GM12878 (cell line): ENCODE measurements at regions not wholly inside any gene's neighbourhood (a gene's known extent, or its start where the extent isn't known, plus 50 kb on each side); places are given as distances from the start of the nearest gene placed in this dataset.

Experiments used
- ATAC-seq: fragments of 200-7000 bp; cut with Tn5 transposase; 3 replicates; pipeline ENCODE4 v1.9.1; 2020; ENCODE audit warnings: mild to moderate bottlenecking, moderate library complexity
- BruUV-seq: library from RNA; stranded (reverse); fragments of 400-500 nt; replicated peaks from 2 replicates; lab custom pipeline; 2021; lab: Mats Ljungman, UMichigan
- CTCF ChIA-PET: fragments of 300-600 bp; sonication (Branson Sonifier 250); formaldehyde crosslinking; extraction: SDS; loops from one replicate; lab custom pipeline; 2021; ENCODE audit warnings: inconsistent platforms; lab: Yijun Ruan, JAX
- POLR2A ChIA-PET: fragments of 350-600 bp; formaldehyde crosslinking; extraction: SDS; loops from one replicate; lab custom pipeline; 2021; ENCODE audit warnings: inconsistent platforms; lab: Charles Lee
- RAD21 ChIA-PET: fragments of 300-600 bp; sonication (Branson Sonifier 250); formaldehyde crosslinking; loops from one replicate; lab custom pipeline; 2023; ENCODE audit warnings: antibody characterized with exemption; ENCODE audit not compliant: unreplicated experiment; lab: Charles Lee
- SMC1A ChIA-PET: fragments of 300-600 bp; sonication (Branson Sonifier 250); formaldehyde crosslinking; loops from one replicate; lab custom pipeline; 2023; ENCODE audit not compliant: unreplicated experiment, uncharacterized antibody; lab: Charles Lee
- DNase-seq: peaks from one replicate; pipeline ENCODE4 v3.0.0-alpha.2; 2011; ENCODE audit warnings: low read depth, low spot score
- FAIRE-seq: peaks from 3 replicates; lab custom pipeline; 2011; peaks lifted over from hg19 to GRCh38; lab: Jason Lieb, UNC
- H2AFZ ChIP-seq: 2 replicates; pipeline ENCODE4 v1.6.0; 2011; ENCODE audit warnings: low read depth, low read length, control low read depth; ENCODE audit not compliant: control insufficient read depth
- H3K27ac ChIP-seq: 2 replicates; pipeline ENCODE4 v1.5.1; 2011; ENCODE audit warnings: control low read depth; ENCODE audit not compliant: control insufficient read depth, insufficient read depth
- H3K27me3 ChIP-seq, 2 experiments: replicated peaks in 1 of 2; 2 replicates each; pipeline versions ENCODE4 v1.6.0 to v1.6.1; 2011; ENCODE audit warnings: low read length in 1 of 2; ENCODE audit not compliant: control insufficient read depth in 2 of 2, insufficient read depth in 2 of 2
- H3K36me3 ChIP-seq, 2 experiments: 2 replicates each; pipeline ENCODE4 v1.5.1; 2011; ENCODE audit warnings: low read length in 1 of 2; ENCODE audit not compliant: control insufficient read depth in 2 of 2, insufficient read depth in 2 of 2
- H3K4me1 ChIP-seq: 2 replicates; pipeline ENCODE4 v1.6.1; 2011; ENCODE audit warnings: mild to moderate bottlenecking, low read length, moderate library complexity, mixed read lengths; ENCODE audit not compliant: control insufficient read depth, insufficient read depth
- H3K4me2 ChIP-seq: 2 replicates; pipeline ENCODE4 v1.6.0; 2011; ENCODE audit warnings: control low read depth; ENCODE audit not compliant: control insufficient read depth, insufficient read depth
- H3K4me3 ChIP-seq: fragments of 200-600 bp; sonication (generic); 2 replicates; pipeline ENCODE4 v1.5.1; 2016
- H3K79me2 ChIP-seq: 2 replicates; pipeline ENCODE4 v1.6.0; 2011; ENCODE audit warnings: low read length; ENCODE audit not compliant: control insufficient read depth, insufficient read depth
- H3K9ac ChIP-seq: 2 replicates; pipeline ENCODE4 v1.8.0; 2011; ENCODE audit warnings: low read length, control low read depth, mixed read lengths; ENCODE audit not compliant: control insufficient read depth, insufficient read depth
- H3K9me3 ChIP-seq: replicated peaks from 3 replicates; pipeline ENCODE4 v1.5.1; 2011; ENCODE audit warnings: mild to moderate bottlenecking, low read length; ENCODE audit not compliant: control insufficient read depth, insufficient read depth
- H4K20me1 ChIP-seq: 2 replicates; pipeline ENCODE4 v1.6.0; 2011; ENCODE audit not compliant: control insufficient read depth, insufficient read depth
- BCL11A ChIP-seq: IDR thresholded peaks from 2 replicates; pipeline ENCODE4 v1.6.1; 2011; ENCODE audit warnings: low read depth, low read length
- BMI1 ChIP-seq: fragments of 450-650 bp; IDR thresholded peaks from 2 replicates; pipeline ENCODE4 v1.6.1; 2016; ENCODE audit warnings: mild to moderate bottlenecking, moderate library complexity, borderline replicate concordance
- E4F1 ChIP-seq: fragments of 450-650 bp; IDR thresholded peaks from 2 replicates; pipeline ENCODE4 v1.6.1; 2018; ENCODE audit warnings: borderline replicate concordance, mild to moderate bottlenecking; ENCODE audit not compliant: partially characterized antibody
- EZH2 ChIP-seq: IDR thresholded peaks from 2 replicates; pipeline ENCODE4 v1.6.1; 2012; ENCODE audit warnings: low read depth, mild to moderate bottlenecking, control low read depth, inconsistent platforms, low read length, borderline replicate concordance; ENCODE audit not compliant: control insufficient read depth
- NR2F1 ChIP-seq: fragments of 450-650 bp; conservative IDR thresholded peaks from 2 replicates; pipeline ENCODE4 v1.6.1; 2017; ENCODE audit warnings: mild to moderate bottlenecking
- RELB ChIP-seq: fragments of 450-650 bp; IDR thresholded peaks from 2 replicates; pipeline ENCODE4 v1.6.1; 2017; ENCODE audit warnings: low read depth, mild to moderate bottlenecking, moderate library complexity
- REST ChIP-seq: IDR thresholded peaks from 2 replicates; pipeline ENCODE4 v1.6.1; 2012; ENCODE audit warnings: mild to moderate bottlenecking, low read depth, low read length
- SREBF2 ChIP-seq: IDR thresholded peaks from 2 replicates; pipeline ENCODE4 v1.6.1; 2012; ENCODE audit warnings: mild to moderate bottlenecking, low read length
- SUPT20H ChIP-seq: IDR thresholded peaks from 2 replicates; pipeline ENCODE4 v1.6.1; 2011; ENCODE audit warnings: low read depth, mild to moderate bottlenecking, low read length, moderate library complexity, borderline replicate concordance; ENCODE audit not compliant: control insufficient read depth
- TCF12 ChIP-seq: IDR thresholded peaks from 2 replicates; pipeline ENCODE4 v1.6.1; 2011; ENCODE audit warnings: low read depth, mild to moderate bottlenecking, low read length
- TCF7 ChIP-seq: IDR thresholded peaks from 2 replicates; pipeline ENCODE4 v1.6.1; 2014; ENCODE audit warnings: antibody characterized with exemption, borderline replicate concordance
- ZNF384 ChIP-seq: IDR thresholded peaks from 2 replicates; pipeline ENCODE4 v1.6.1; 2012; ENCODE audit warnings: low read depth, mild to moderate bottlenecking, low read length, improper control_type of control experiment, borderline replicate concordance
- ZZZ3 ChIP-seq: IDR thresholded peaks from 2 replicates; pipeline ENCODE4 v1.6.1; 2011; ENCODE audit warnings: low read depth; ENCODE audit not compliant: control insufficient read depth, insufficient read length
- WGBS: methylation state at CpG from one replicate; pipeline ENCODE4 v1.1.6; 2016; ENCODE audit warnings: low lambda C conversion rate; ENCODE audit not compliant: insufficient replicate concordance, insufficient coverage; ENCODE audit errors: missing lambda C conversion rate; 5-methylcytosine and 5-hydroxymethylcytosine counted together
- in situ Hi-C: fragments of 300-500 bp; cut with MboI; formaldehyde crosslinking; loops from 9 replicates; pipeline ENCODE4 v1.14.3; 2018; ENCODE audit warnings: mixed read lengths
- intact Hi-C: fragments of 100-400 bp; cut with micrococcal nuclease; formaldehyde crosslinking; loops from one replicate; pipeline ENCODE4 v1.14.2; 2022; ENCODE audit not compliant: unreplicated experiment

- Histone ChIP-seq H4K20me1 (no peaks in the 10 kb centered on the region), H3K79me2 (no peaks in the 10 kb centered on the region), H3K4me1 (no peaks in the 10 kb centered on the region), H3K4me2 (no peak overlapping the region), H3K27me3 (no peaks in the 10 kb centered on the region), H2AFZ (no peak overlapping the region), H3K36me3 (no peaks in the 10 kb centered on the region), H3K9me3 (no peaks in the 10 kb centered on the region; the same call in 2 of the 3 replicates), H3K27ac (no peak overlapping the region), H3K9ac (no peak overlapping the region), H3K4me3 (no peak overlapping the region)
- CTCF ChIA-PET = interaction anchor here (0.6 kb wide), 1 partner anchor 38 kb away, joined by 3 read pairs; no protein-coding TSS in a partner anchor
- ATAC-seq (no peak), DNase-seq (no peak), FAIRE-seq (no peak)
- under 1% methylated on average over 7 of the region's 7 CpGs for WGBS
- no TSS peak for BruUV-seq
- SMC1A ChIA-PET = interaction anchor here (0.5 kb wide), 1 partner anchor 172 kb away, joined by 5 read pairs; no protein-coding TSS in a partner anchor
- in situ Hi-C loops = no loop called here
- POLR2A ChIA-PET = no interaction called here
- RAD21 ChIA-PET = no interaction called here
- intact Hi-C loops = no loop called here
- TF ChIP-seq ZNF384 = no peak
- no peak for TF ChIP-seq SREBF2
- TF ChIP-seq ZZZ3 = no peak
- no peak for TF ChIP-seq TCF7
- no peak for TF ChIP-seq RELB
- TF ChIP-seq E4F1 = no peak
- no peak for TF ChIP-seq BMI1
- TF ChIP-seq NR2F1 = no peak
- TF ChIP-seq REST = no peak
- no peak for TF ChIP-seq EZH2
- no peak for TF ChIP-seq SUPT20H
- no peak for TF ChIP-seq TCF12
- TF ChIP-seq BCL11A = no peak
Observed at GRCh38 chr14:44113769-44114730, 393.0 kb downstream of the FSCB start.
